ENCODE measurements at regions not wholly inside any gene's neighbourhood (a gene's known extent, or its start where the extent isn't known, plus 50 kb on each side); places are given as distances from the start of the nearest gene placed in this dataset.
"Not testable (repeated sequence)": the region's sequence is repeated elsewhere in the genome, so short reads cannot be mapped to it uniquely, and the experiment has no call there.

DNA sequence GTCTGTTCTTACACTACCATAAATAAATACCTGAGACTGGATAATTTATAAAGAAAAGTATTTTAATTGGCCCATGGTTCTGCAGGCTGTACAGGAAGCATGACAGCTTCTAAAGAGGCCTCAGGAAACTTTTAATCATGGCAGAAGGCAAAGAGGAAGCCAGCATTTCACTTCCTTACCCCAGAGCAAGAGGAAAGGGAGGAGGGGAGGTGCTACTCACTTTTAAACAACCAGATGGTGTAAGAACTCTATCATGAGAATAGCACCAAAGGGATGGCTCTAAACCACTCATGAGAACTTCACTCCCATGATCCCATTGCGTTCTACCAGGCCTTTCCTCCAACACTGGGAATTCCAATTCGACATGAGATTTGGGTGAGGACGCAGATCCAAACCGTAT, 344.4 kb upstream of the SLC39A10 start:
- no peak for DNase-seq

DNA sequence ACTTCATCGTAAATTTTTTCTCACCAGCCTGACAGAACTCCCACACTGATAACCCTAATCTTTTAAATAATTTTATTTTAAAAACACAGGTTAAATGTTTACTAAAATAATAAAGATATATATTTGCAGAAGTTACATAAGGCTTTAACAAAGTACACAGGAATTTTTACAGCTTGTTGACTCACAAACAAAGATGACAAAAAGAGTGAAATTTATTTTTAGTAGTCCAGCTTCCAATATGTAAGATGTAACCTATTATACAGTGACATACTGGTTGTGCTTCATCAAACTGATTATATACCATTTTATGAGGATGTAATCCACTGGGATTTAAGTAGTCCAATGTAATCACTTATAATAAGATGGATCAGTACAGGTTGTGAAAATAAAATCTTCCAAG, 348.9 kb upstream of the SLC39A10 start:
- DNase-seq: no peak

DNA sequence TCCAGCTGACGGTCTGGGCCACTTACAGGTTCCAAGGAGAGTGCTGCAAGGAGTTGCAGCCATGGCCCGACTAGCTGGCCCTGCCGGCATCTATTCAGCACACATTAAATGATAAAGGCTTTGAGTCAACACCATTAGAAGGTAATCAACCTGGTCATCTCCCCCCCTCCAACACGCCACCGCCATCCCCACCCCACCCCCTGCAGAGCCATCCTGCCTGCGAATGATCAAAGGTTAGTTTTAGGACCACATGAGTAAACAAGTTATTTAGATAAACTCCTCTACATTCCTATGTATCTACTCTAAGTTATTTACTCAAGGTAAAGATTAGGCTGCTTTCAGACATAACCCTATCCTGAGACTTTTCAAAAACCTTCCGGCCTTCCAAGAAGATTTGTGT, 349.3 kb upstream of the SLC39A10 start:
- DNase-seq: no peak

DNA sequence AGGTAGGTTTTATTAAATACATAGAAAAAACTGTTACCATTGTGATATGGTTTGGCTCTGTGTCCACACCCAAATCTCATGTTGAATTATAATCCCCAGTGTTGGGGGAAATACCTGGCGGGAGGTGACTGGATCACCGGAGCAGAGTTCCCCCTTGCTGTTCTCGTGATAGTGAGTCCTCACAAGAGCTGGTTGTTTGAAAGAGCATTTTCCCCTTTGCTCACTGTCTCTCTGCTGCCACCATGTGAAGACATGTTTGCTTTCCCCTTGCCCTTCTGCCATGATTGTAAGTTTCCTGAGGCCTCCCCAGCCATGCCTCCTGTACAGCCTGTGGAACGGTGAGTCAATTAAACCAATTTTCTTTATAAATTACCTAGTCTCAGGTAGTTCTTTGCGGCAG, 352.7 kb upstream of the SLC39A10 start:
- DNase-seq: no peak

DNA sequence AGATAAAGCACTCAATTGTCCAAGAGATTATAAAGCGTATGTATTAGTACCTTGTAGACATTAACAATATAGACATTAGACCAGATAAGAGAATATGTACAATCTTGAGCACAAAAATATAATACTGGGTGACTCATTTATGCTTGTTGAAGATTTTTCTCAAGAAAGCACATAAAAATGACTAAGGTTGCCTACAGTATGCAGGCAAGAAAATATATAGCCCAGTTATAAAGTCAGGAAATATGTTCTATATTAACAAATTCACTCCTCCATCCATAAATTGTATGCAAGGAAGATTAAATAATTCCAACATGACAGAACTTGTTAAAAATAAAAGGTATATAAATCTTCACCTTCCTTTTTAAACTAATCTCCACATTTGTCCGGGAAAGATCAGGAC, 356.4 kb upstream of the SLC39A10 start:
- no peak for DNase-seq

DNA sequence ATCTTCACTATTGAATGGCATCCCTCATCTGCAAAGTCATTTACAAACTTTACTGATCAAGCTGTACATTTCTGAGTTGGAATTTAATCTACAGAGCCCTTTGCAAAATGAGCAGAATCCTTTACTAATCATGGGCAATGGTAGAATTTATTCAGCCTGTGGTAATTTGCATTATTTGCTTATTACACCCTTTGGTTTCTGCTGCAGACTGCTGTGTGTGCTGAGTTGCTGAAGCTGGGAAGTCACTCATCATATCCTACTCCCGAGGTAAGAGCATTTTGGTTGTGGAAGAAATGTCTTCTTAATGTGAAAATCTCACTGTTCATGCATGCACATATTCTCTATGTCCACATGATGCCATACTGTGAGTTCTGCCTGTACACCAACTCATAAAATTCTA, 357.4 kb upstream of the SLC39A10 start:
- no peak for DNase-seq

DNA sequence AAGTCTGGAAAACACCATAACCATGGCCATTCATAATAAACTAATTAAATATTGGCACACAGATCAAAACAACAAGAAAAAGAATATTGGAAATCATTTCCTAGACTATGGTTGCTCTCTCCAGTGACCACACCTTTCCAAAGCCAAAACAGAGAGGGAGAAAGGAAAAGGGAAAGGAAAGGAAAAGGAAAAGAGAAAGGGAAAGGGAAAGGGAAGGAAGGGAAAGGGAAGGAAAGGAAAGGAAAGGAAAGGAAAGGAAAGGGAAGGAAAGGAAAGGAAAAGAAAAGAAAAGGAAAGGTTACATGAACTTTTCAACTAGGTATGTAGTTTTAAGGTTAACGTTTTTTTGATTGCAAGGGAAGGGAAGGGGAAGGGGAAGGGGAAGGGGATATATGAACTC, 360.5 kb upstream of the SLC39A10 start:
- no peak for DNase-seq

DNA sequence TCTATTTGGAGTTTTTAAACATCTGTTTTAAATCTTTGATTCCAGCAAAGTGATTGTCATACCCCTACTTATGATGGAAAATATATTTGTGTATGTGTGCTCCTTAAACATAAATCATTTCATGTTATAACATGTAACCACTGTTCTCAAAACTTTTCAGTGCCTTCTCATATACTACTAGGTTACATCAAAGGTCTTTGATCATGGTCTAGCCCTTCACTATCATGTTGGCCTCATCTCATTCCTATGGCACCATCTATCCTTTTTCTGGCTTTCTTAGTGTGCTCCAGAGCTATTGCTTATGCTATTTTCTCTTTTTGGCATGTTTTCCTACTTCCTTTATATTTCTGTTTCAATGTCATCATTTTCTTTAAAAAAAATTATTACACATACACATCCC, 367.9 kb upstream of the SLC39A10 start:
- peak in 1 of 3 donors; percentile 50 for DNase-seq

DNA sequence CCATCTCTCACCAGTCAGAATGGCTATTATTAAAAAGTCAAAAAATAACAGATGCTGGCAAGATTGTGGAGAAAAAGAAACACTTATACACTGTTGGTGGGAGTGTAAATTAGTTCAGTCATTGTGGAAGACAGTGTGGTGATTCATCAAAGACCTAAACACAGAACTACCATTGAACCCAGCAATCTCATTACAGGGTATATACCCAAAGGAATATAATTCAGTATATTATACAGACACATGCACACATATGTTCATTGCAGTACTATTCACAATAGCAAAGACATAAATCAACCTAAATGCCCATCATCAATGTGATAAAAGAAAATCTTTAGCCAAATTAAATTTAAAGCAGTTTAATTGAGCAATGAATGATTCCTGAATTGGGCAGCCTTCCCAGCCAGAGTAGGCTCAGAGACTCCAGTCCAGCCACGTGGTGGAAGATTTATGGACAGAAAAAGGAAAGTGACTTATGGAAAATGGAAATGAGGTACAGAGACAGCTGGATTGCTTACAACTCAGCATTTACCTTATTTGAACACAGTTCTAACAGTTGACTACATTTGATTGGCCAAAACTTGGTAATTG, 377.1 kb upstream of the SLC39A10 start:
- DNase-seq: no peak

DNA sequence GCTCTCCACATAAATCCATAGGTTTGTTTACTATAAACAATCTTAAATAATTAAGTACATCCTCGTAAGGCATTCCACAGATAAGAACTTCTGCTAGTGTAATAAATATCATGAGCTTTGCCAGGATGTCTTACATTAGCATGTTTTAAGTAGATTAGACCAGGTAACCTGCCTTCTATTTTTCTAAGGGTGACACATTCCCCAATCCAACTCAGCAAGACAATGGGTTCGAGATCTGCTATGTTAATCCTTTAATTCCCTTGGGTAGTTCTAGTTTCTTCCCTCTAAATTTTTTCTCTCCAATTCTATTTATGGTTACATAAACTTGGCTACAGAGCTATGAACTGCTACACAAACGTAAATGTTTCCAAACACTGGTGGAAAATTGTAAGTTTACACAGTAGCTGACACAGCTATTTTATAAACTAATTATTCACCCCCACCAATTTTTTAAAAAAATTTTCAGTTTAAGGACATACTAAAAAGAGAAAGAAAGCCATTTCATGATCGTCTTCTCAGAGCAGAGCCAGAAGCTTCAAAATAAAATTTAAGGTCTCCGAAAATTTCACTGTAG, 386.5 kb upstream of the SLC39A10 start:
- DNase-seq: peak in 2 of 3 donors; percentile 1 to 30

DNA sequence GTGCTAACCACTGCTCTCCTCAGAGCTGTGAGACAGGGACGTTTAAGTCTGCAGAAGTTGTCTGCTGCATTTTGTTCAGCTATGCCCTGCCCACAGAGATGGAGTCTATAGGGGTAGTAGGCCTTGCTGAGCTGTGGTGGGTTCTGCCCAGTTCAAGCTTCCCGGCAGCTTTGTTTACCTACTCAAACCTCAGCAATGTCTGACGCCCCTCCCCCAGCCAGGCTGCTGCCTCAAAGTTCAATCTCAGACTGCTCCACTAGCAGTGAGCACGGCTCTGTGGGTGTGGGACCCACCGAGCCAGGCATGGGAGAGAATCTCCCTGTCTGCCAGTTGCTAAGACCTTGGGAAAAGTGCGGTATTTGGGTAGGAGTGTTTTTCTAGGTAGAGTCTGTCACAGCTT, 387.8 kb upstream of the SLC39A10 start:
- DNase-seq: no peak

DNA sequence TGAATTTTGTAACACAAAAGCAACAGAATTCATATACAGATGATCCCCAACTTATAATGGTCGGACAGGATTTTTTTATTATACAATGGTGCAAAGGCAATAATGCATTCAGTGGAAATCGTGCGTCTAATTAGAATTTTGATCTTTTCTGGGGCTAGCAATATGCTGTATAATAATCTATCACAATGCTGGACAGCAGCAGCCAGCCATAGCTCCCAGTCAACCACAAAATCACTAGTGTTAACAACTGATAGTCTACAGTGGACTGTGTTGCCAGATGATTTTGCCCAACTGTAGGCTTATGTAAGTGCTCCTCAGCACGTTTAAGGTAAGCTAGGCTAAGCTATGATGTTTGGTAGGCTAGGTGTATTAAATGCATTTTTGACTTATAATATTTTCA, 399.0 kb upstream of the SLC39A10 start:
- DNase-seq: no peak

DNA sequence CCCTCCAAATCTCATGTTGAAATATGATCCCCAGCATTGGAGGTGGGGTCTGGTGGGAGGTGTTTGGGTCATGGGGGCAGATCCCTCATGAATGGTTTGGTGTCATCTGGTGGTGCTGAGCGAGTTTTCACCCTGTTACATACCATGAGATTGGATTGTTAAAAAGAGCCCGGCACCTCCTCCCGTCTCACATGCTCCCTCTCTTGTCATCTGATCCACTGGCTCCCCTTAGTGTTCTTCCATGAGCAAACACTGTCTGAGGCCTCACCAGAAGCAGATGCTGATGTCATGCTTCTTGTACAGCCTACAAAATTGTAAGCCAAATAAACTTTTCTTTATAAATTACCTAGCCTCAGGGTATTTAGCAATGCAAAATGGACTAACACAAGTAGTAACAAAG, 405.0 kb upstream of the SLC39A10 start:
- DNase-seq: no peak

DNA sequence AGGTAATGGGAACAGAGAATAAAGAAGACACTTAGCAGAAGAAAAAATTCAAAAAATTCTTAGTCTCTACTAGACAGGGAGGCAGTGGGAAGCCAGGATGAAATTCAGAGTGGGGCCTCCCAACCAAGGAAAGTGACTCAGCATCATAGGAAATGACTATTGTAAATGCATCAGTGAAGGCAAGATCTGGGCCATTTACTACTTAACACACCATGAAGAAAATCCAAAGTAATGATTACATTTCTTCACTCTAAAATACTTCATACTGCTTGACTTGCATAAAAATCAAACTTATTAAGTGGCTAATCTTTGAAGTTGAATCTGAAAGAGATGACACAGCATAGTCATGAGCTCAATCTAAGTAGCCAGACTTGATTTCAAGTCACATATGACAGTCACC, 405.8 kb upstream of the SLC39A10 start:
- DNase-seq: no peak

DNA sequence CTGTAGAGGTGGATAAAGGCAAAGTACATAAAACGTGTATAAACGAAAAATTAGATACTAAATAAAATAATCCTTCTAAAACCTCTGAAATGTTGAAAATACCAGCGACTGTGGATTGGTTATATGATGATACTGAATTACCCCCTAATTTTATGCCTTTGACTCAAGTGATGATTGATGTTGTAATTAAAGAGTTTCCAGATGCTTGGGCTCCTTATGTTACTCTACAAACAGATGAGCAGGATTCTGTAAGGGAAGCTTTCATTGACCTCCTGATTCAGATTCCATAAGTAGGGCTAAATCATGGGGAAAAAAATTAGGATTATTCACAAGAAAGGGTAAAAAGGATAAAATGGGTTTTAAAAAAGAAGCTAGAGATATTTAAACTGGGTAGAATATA, 418.2 kb upstream of the SLC39A10 start:
- peak in 1 of 3 donors; percentile 2 for DNase-seq

DNA sequence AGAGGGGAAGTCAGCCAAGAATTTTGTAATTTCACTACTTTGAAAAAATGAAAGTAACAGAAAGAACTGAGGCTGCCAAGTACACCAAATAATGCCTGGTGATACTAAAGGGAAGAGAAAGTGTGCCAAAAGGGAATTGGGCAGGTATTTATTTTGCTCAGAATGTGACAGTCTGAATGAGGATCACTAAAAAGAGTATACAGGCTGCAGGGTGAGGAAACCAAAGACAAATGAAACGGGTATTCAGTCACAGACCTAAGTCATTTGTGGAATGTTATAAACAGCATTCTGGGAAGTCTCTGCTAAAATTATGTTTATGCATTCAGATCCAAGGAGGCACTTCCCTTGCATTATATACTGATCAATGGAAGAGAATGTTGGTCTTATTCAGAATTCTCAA, 418.6 kb upstream of the SLC39A10 start:
- peak; percentile 1 to 37 (median 5) for DNase-seq

DNA sequence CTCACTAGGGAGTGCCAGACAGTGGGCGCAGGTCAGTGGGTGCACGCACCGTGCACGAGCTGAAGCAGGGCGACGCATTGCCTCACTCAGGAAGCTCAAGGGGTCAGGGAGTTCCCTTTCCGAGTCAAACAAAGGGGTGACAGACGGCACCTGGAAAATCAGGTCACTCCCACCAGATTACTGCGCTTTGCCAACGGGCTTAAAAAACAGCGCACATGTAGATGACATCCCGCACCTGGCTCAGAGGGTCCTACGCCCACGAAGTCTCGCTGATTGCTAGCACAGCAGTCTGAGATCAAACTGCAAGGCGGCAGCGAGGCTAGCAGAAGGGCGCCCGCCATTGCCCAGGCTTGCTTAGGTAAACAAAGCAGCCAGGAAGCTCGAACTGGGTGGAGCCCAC, 428.5 kb upstream of the SLC39A10 start:
- DNase-seq: not testable (repeated sequence)

DNA sequence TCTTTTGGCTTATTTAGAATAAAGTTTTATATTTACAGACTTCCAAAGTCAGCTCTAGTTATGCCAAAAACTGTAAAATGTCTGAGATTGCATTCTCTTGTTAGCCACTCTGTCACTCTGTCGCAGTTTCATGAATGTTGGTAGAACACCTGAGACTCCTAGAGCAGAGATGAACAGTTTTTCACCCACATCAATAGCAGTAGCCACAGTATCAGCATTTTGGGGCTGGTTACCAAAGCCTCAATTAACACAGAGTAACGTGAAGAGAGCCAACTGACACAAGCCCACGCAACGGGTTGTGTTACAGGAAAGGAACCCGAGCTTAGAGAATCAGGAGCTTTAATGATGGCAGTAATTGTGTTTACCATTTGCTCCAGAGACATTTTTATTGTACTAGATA, 443.0 kb upstream of the SLC39A10 start:
- no peak for DNase-seq

DNA sequence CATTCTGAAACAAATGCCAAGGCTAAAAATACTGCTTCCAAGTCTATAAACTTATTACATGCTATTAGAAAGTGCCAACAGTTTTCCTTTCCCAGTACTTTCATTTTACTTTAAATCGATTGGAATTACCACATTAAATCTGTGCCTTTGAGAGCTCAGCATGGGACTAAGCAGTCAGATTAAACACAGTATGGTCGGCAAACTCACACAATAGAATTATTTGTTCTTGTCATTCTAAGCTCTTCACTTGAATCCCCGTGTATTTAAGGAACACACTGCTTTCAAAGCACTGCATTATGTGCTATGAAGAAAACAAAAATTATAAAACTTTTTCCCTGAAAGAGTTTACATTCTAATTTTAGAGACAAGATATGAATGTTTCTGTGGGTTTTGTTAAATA, 444.4 kb upstream of the SLC39A10 start:
- peak in 1 of 3 donors; percentile 1 for DNase-seq

DNA sequence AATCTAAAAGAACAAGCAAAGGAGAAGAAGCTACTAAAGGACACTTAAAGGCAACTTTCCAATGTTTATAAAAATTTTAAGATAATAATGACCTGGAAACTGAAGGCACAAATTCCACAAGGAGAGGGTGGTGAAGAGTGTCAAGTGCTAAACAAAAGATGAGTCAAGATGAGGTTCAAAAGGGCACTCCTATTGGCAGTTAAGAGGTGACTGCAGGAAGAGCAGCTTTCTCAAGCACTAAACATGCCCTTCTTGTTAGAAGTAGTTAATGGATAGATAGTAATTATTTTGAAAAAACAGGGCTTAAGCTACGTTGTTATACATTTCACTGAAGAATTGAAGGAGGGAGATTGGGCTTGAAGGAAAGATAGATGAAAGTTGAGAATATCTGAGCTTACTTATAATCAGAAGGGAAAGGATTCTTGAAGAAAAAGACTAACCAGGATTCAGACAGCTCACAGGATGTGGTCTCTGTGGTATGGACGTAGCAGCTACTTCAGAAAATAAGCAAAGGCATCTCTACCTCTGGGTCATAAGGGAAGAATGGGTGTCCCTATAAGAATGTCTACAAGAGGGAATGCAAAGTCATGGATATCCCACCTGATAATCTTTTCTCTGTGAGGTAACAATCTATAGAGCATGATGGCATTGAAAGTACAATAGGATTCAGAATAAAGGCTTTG, 454.7 kb upstream of the SLC39A10 start:
- no peak for DNase-seq

DNA sequence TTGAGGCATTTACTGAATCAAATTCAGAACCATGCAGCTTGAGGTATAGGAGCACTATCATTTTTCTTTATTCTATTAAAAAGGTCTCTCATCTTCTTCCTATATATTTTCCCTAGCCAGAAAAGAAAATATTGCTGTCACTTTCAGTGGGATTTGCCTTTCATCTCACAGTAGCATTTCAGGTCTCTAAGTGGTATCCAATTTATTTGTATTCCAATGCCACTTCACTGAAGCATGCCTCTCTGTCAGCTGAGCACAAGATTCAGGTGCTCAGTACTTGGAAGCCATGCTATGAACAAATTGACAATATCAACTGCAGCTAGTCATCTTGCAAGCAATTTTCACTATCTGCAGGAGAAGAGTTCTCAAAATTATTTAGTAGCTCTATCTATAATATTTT, 457.2 kb upstream of the SLC39A10 start:
- no peak for DNase-seq

DNA sequence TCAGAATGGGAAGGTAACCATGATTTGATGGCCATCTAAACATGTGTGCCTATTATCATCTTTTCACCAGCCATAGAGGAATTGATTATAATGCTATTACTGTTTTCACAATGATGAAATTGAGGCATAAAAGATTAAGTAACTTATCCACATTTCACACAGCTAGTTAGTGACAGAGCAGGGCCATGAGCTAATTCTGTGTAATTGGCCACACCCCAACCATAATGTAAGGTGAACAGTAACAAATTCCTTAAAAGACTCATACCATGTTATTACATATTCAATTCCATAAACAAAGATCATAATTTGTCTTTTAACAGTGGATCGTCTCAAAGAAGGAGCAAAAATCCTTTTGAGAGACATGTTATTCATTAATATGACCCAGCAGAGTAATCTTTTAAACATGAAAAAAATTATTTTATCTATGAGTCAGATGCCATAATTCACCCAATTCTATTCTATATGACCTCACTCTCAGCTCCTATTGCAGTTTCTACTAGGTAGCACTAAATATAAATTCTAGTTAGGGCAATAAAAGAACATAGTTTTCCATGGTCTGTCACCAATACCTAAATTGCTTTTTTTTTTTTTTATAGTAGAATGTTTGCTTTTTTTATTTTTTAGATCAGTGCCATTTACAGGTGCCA, 475.8 kb upstream of the SLC39A10 start:
- DNase-seq: no peak

DNA sequence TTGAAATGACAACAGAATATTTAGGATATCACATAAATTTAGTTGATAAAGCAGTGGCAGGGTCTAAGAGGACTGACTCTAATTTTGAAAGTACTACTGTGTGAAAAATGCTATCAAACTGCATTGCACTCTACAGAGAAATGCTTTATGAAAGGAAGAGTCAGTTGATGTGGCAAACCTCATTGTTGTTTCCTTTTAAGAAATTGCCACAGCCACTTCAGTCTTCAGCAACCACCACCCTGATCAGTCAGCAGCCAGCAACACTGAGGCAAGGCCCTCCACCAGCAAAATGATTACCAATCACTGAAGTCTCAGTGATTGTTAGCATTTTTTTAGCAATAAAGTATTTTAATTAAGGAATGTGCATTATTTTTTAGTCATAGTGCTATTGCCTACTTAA, 488.7 kb upstream of the SLC39A10 start:
- DNase-seq: no peak
